ENCODE measurements at regions not wholly inside any gene's neighbourhood (a gene's known extent, or its start where the extent isn't known, plus 50 kb on each side); places are given as distances from the start of the nearest gene placed in this dataset.

- Histone ChIP-seq H3K27me3 (ENCODE audit: insufficient read depth, low read depth) (no peaks in the 10 kb centered on the region), H3K79me2 (ENCODE audit: insufficient read depth, low read depth) (no peaks in the 10 kb centered on the region), H3K9ac (no peak overlapping the region), H3K4me2 (no peak overlapping the region), H2AFZ (ENCODE audit: low read depth) (no peak overlapping the region), H3K4me3 (IDR thresholded peaks at IDR 0.05; ENCODE audit: insufficient read depth, low read depth, low read length) (no peak overlapping the region), H4K20me1 (ENCODE audit: insufficient read depth) (no peaks in the 10 kb centered on the region), H3K36me3 (ENCODE audit: insufficient read depth) (no peaks in the 10 kb centered on the region), H3K27ac (no peak overlapping the region), H3K4me1 (ENCODE audit: low read depth, poor library complexity, severe bottlenecking) (no peaks in the 10 kb centered on the region)
- TF ChIP-seq, protein P1, sequence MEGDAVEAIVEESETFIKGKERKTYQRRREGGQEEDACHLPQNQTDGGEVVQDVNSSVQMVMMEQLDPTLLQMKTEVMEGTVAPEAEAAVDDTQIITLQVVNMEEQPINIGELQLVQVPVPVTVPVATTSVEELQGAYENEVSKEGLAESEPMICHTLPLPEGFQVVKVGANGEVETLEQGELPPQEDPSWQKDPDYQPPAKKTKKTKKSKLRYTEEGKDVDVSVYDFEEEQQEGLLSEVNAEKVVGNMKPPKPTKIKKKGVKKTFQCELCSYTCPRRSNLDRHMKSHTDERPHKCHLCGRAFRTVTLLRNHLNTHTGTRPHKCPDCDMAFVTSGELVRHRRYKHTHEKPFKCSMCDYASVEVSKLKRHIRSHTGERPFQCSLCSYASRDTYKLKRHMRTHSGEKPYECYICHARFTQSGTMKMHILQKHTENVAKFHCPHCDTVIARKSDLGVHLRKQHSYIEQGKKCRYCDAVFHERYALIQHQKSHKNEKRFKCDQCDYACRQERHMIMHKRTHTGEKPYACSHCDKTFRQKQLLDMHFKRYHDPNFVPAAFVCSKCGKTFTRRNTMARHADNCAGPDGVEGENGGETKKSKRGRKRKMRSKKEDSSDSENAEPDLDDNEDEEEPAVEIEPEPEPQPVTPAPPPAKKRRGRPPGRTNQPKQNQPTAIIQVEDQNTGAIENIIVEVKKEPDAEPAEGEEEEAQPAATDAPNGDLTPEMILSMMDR (conservative IDR thresholded peaks at IDR 0.05; ENCODE audit: low read depth, low read length): no peak
These were observed 286.6 kb upstream of the NRP1 start for GRCh38 chr10:33621101-33621500.

DNA sequence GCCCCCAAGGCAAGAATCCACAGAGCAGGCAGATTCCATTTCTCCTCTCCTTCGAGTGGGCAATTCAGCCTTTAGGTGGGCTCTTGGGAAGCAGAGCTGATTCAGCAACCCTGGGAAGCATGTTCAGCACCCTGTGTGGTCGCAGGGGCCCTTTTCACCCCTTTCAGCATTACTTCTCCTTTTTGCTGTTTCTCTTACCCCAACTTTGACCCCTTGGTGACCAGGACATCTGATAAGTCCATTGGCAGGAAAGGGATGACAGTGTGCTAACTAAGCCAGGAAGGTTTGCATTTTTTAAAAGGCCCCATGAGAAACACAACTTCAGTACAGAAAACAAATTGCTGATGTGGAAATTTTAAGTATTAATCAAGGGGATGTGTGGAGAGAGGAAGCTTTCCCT, 283.7 kb upstream of the NRP1 start:
- TF ChIP-seq, protein P1 (conservative IDR thresholded peaks at IDR 0.05; ENCODE audit: low read depth, low read length): no peak
- Histone ChIP-seq H3K27ac (no peak overlapping the region), H3K4me3 (IDR thresholded peaks at IDR 0.05; ENCODE audit: insufficient read depth, low read depth, low read length) (no peak overlapping the region), H3K36me3 (ENCODE audit: insufficient read depth) (no peaks in the 10 kb centered on the region), H3K4me1 (ENCODE audit: low read depth, poor library complexity, severe bottlenecking) (no peaks in the 10 kb centered on the region), H3K4me2 (no peak overlapping the region), H3K79me2 (ENCODE audit: insufficient read depth, low read depth) (no peaks in the 10 kb centered on the region), H4K20me1 (ENCODE audit: insufficient read depth) (no peaks in the 10 kb centered on the region), H3K27me3 (ENCODE audit: insufficient read depth, low read depth) (no peaks in the 10 kb centered on the region), H2AFZ (ENCODE audit: low read depth) (no peak overlapping the region), H3K9ac (no peak overlapping the region)

DNA sequence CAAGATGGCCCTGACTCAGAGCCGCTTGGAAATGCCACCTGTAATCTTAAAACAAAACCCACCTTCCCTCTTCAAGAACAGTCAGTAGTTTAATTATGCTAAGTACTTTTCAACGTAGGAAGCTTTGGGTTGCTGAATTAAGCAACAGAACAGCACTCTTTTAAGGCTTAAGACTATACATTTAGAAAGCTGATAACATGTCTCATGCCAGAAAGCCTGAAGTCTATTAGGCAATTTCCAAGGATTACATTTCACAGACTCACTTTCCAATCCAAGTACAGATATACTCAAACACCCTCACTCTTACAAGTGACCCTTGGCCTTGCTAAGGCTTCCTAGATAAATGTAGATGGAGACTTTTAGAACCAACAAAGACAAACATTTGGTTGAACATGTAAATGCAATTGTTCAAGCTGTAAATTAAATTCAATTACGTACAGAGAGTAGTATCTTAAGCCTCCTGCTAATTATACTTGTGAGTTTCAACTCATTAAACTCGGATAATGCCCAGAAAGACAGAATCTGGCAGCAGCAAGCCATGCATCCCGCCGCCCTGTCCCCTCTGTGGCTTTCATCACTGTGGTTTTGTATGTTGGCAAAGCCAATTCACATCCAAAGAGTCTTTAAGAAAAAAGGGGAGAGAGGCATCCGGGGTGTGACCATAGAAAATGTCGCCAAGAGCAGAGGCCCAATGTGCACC, 283.1 kb upstream of the NRP1 start:
- TF ChIP-seq, protein P1 (conservative IDR thresholded peaks at IDR 0.05; ENCODE audit: low read depth, low read length): no peak

GRCh38 chr10:33616956-33617355, 282.5 kb upstream of the NRP1 start:
- Histone ChIP-seq H3K4me3 (IDR thresholded peaks at IDR 0.05; ENCODE audit: insufficient read depth, low read depth, low read length) (no peak overlapping the region), H3K27me3 (ENCODE audit: insufficient read depth, low read depth) (no peaks in the 10 kb centered on the region), H3K27ac (no peak overlapping the region), H3K4me2 (no peak overlapping the region), H3K4me1 (ENCODE audit: low read depth, poor library complexity, severe bottlenecking) (peaks cover 10% of the 10 kb centered on the region), H3K79me2 (ENCODE audit: insufficient read depth, low read depth) (no peaks in the 10 kb centered on the region), H3K9ac (no peak overlapping the region), H3K36me3 (ENCODE audit: insufficient read depth) (no peaks in the 10 kb centered on the region), H2AFZ (ENCODE audit: low read depth) (no peak overlapping the region), H4K20me1 (ENCODE audit: insufficient read depth) (no peaks in the 10 kb centered on the region)
- TF ChIP-seq, protein P1 (conservative IDR thresholded peaks at IDR 0.05; ENCODE audit: low read depth, low read length): no peak

More for the DNA sequence above, 283.1 kb upstream of the NRP1 start:
- H3K4me1 ChIP-seq (ENCODE audit: low read depth, poor library complexity, severe bottlenecking): peaks cover 7% of the 10 kb centered on the region
- no peaks in the 10 kb centered on the region for H3K27me3 ChIP-seq (ENCODE audit: insufficient read depth, low read depth)
- no peak overlapping the region for H3K9ac ChIP-seq
- no peak overlapping the region for H2AFZ ChIP-seq (ENCODE audit: low read depth)
- H3K79me2 ChIP-seq (ENCODE audit: insufficient read depth, low read depth): no peaks in the 10 kb centered on the region
- H3K36me3 ChIP-seq (ENCODE audit: insufficient read depth): no peaks in the 10 kb centered on the region
- no peaks in the 10 kb centered on the region for H4K20me1 ChIP-seq (ENCODE audit: insufficient read depth)
- H3K27ac ChIP-seq: no peak overlapping the region
- H3K4me3 ChIP-seq (IDR thresholded peaks at IDR 0.05; ENCODE audit: insufficient read depth, low read depth, low read length): no peak overlapping the region
- no peak overlapping the region for H3K4me2 ChIP-seq

Data from KMS-11 (cell line).